Fibroblast of skin of scalp (primary cell): ENCODE measurements at regions not wholly inside any gene's neighbourhood (a gene's known extent, or its start where the extent isn't known, plus 50 kb on each side); places are given as distances from the start of the nearest gene placed in this dataset.

Experiments used
- DNase-seq: peaks from one replicate; pipeline ENCODE4 v3.0.0-alpha.2; 2013

DNA sequence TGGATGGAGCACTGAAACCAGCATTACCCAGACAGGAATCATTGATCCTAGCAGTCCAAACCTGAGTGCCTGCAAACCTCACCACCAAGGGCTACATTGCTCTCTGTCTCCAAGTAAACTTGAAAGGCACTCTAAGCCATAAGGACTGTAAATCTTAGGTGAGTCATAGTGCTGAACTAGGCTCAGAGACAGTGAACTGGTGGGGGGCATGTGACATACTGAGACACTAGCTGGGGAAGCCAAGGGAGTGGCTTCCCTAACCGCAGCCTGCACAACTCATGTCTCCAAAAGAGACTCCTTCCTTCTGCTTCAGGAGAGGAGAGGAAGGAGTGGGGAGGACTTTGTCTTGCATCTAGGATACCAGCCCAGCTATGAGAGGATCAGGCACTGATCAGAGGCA, 235.5 kb upstream of the ACTRT1 start:
- DNase-seq, result no peak

DNA sequence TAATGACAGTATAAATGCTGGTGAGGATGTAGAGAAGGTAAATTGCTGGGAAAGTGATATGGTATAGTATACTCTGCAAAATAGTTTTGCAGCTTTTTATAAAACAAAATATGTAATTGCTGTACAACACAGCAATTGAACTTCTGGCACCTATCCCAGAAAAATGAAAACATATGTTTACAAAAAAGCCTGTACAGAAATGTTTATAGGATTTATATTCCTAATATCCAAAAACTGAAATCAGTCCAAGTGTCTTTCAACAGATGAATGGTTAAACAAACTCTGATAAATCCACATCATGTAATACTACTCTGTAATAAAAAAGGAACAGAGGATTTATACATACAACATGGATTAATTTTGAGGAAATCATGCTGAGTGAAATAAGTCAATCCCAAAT, 198.4 kb upstream of the ACTRT1 start:
- DNase-seq, result no peak

- no peak for DNase-seq
Measured at GRCh38 chrX:128216364-128216763, 164.2 kb upstream of the ACTRT1 start.

DNA sequence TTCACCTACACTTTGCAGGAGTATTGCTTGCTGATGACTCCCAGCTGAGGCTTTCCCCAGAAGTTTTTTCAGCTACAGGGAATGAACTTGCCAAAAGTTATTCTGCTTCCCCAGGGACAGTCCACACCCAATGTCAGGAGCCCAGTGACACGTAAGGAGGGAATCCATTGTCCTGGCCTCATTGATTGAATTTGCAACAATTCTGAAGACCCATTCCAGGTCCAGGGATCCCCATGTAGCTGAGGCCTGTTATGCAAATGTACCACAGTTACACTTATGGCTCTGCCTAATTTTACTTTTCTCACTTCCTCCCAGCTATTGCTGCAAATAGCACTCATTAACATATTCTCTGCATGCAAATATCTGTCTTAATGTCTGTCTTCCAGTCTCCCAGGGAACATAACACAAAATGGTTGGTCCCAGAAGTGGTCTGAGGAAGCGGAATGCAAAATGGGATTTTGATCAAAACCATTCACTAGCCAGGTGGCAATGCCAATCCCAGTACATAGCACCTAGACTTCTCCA, 113.7 kb upstream of the ACTRT1 start:
- no peak for DNase-seq

DNA sequence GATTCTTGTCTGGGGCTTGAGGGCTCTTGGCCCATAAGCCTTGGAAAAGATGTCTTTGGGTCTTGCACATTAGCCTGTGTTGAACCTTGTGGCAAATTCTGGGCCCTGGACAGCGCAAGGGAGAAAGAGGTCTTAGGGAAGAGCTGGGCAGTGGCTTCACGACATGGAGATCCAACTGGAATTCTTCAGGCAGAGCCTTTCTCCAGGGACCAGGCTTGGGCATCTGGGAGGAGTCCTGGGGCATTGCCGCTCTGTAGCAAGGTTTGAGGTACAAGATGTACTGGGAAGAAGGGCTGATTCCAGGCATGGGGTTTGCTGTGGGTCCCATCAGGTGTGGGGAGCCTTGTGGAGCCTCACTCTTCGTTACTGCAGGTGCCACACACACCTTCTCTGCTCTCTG, 104.0 kb upstream of the ACTRT1 start:
- no peak for DNase-seq

DNA sequence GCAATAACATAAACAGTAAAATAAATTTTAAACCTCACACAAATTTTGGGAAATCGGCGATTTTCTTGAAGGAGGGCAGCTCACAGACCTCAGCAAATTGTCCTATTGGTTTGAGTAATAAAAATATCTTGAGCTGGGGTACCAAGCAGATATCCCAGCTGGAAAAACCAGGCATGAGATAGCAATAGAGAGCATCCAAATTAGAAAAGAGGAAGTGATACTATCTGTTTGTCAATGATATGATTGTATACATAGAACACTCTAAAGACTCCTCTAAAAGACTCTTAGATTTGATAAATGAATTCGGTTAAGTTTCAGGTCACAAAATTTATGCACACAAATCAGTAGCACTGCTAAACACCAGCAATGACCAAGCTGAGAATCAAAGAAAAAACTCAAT, 90.5 kb upstream of the ACTRT1 start:
- no peak for DNase-seq

- peak; percentile 4 for DNase-seq
Measured at GRCh38 chrX:128106630-128107029, 54.4 kb upstream of the ACTRT1 start.

- no peak for DNase-seq
Measured at GRCh38 chrX:128105659-128106058, 53.5 kb upstream of the ACTRT1 start.
